Adrenal gland (tissue), 9 donors: ENCODE measurements at regions not wholly inside any gene's neighbourhood (a gene's known extent, or its start where the extent isn't known, plus 50 kb on each side); places are given as distances from the start of the nearest gene placed in this dataset.

Experiments
- DNase-seq, 7 donors: peaks; one replicate each; pipeline ENCODE4 v3.0.0-alpha.2; 2019 to 2020
- H3K27ac ChIP-seq, 5 donors: fragments of 200-600 bp; sonication (generic) in 4 of 5; 1 replicate in 3 of 5; 2 replicates in 2 of 5; pipeline versions ENCODE4 v1.5.1 to v1.8.0; 2016 to 2020; ENCODE audit warnings: mild to moderate bottlenecking in 1 of 5
- H3K27me3 ChIP-seq: fragments of 200-600 bp; 2 replicates; pipeline ENCODE4 v1.8.0; 2021
- H3K36me3 ChIP-seq, 2 donors: fragments of 200-600 bp; replicated peaks in 1 of 2; 1 replicate in 1 of 2; 2 replicates in 1 of 2; pipeline versions ENCODE4 v1.5.1 to v1.8.0; 2018 to 2022
- H3K4me1 ChIP-seq, 2 donors: fragments of 200-600 bp; replicated peaks in 1 of 2; 1 replicate in 1 of 2; 2 replicates in 1 of 2; pipeline versions ENCODE4 v1.5.1 to v1.8.0; 2018 to 2021
- H3K4me3 ChIP-seq, 4 donors: fragments of 200-600 bp; sonication (generic) in 3 of 4; one replicate each; pipeline ENCODE4 v1.5.1; 2016 to 2018
- H3K9me3 ChIP-seq, 3 donors: fragments of 200-600 bp; sonication (generic) in 1 of 3; replicated peaks in 1 of 3; 1 replicate in 2 of 3; 2 replicates in 1 of 3; pipeline versions ENCODE4 v1.5.1 to v1.8.0; 2016 to 2021
- POLR2A ChIP-seq, 2 donors: fragments of 450-650 bp; IDR thresholded peaks; one replicate each; pipeline ENCODE4 v1.6.1; 2017; ENCODE audit warnings: antibody characterized with exemption in 2 of 2, mild to moderate bottlenecking in 2 of 2, moderate library complexity in 1 of 2
- WGBS, 4 donors: extraction: QIAGEN DNeasy Blood & Tissue Kit in 2 of 4; methylation state at CpG; one replicate each; pipeline versions ENCODE4 v1.1.5 to v1.1.7; 2013 to 2017; 5-methylcytosine and 5-hydroxymethylcytosine counted together
- intact Hi-C, 2 donors: fragments of 100-400 bp; cut with DNase I; formaldehyde crosslinking; loops; one replicate each; pipeline versions ENCODE4 v1.14.1 to v1.15.0; 2022 to 2023
- TF ChIP-seq, protein P1 (sequence below), 6 experiments: fragments of 450-650 bp in 4 of 6; fragments of 200-600 bp in 2 of 6; sonication (generic) in 1 of 6; IDR thresholded peaks; 1 replicate in 5 of 6; 2 replicates in 1 of 6; pipeline versions ENCODE4 v1.5.1 to v1.8.0; 2016 to 2021; ENCODE audit warnings: antibody characterized with exemption in 6 of 6, mild to moderate bottlenecking in 2 of 6, moderate library complexity in 1 of 6
- donor health status: healthy with polysubstance abuse.
- donor health status: Bipolar disorder and iron deficiency.
- donor health status: DM: yes; HTN: yes; CAD: no.
- donor health status: DM: no; HTN: no; CAD: no.
- donor health status: DM: no; HTN: no; CAD: no.

DNA sequence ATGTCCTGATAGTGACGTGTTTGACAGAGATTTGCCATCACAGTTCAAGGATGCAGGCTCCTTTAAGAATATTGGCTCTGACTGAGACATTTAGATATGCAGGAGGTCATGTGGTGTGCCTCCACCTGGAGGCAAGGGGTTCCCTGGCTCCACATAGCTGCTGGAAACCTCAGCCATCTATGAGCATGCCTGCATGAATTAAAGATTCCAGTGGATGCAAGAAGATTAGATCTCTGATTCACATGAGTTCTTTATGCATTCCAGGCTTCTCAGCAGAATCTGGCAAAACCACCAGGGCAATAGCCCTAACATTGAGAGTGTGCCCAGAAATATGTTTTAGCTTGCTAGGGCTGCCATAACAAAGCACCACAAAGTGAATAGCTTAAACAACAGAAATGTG lies 298.5 kb upstream of the AADAT start:
- H3K27me3 ChIP-seq = no peaks in the 10 kb centered on the region
- H3K4me3 ChIP-seq = no peak overlapping the region
- WGBS, 4 donors = 41 to 82% (median 49%) methylated on average over 1 of the region's 1 CpG
- H3K36me3 ChIP-seq = no peaks in the 10 kb centered on the region
- no peak for DNase-seq
- intact Hi-C loops = no loop called here
- no peaks in the 10 kb centered on the region for H3K9me3 ChIP-seq
- H3K4me1 ChIP-seq = no peaks in the 10 kb centered on the region
- no peak overlapping the region for H3K27ac ChIP-seq
- TF ChIP-seq POLR2A (IDR thresholded peaks at IDR 0.05) = no peak
- TF ChIP-seq, protein P1, sequence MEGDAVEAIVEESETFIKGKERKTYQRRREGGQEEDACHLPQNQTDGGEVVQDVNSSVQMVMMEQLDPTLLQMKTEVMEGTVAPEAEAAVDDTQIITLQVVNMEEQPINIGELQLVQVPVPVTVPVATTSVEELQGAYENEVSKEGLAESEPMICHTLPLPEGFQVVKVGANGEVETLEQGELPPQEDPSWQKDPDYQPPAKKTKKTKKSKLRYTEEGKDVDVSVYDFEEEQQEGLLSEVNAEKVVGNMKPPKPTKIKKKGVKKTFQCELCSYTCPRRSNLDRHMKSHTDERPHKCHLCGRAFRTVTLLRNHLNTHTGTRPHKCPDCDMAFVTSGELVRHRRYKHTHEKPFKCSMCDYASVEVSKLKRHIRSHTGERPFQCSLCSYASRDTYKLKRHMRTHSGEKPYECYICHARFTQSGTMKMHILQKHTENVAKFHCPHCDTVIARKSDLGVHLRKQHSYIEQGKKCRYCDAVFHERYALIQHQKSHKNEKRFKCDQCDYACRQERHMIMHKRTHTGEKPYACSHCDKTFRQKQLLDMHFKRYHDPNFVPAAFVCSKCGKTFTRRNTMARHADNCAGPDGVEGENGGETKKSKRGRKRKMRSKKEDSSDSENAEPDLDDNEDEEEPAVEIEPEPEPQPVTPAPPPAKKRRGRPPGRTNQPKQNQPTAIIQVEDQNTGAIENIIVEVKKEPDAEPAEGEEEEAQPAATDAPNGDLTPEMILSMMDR (IDR thresholded peaks at IDR 0.05) = no peak

DNA sequence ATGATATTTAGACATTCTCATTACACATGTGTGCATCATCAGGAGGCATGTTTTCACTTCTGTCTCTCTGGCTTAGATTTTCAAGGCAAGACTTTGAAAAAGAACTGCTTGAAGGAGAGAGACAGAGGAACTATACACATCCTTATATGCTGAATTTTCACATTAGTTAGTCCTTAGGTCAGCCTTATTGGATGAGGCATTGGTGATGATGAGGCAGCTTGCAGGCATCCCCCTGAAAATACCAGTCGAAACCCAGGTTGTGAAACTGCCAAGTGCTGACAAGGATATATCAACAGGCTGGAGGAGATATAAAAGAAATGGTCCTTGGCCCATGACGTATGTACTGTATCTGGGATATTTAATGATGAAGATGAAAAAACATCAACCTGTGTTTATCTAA lies 297.2 kb upstream of the AADAT start:
- WGBS, 4 donors = 45 to 51% (median 47%) methylated on average over 2 of the region's 2 CpGs
- DNase-seq = no peak
- TF ChIP-seq, protein P1 (IDR thresholded peaks at IDR 0.05) = no peak
- no peak for TF ChIP-seq POLR2A (IDR thresholded peaks at IDR 0.05)

DNA sequence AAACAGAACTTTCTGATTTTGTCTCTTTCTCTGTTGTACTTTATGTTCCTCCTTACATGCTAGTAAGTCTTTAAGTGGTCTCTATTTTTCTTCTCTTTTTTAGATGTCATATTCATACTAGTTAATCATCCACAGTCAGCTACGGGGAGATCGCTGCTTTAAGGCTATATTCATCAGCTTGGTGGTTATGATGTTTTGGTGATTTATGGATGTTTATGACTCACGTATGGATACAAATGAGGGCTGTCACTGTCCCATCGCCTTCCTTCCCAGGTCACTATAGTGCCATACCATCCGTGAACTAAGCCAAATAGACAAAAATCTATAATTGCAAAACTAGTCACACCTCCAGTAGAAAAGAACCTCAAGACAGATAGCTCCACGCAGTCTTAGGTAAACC lies 296.8 kb upstream of the AADAT start:
- 59 to 63% (median 60%) methylated on average over 6 of the region's 6 CpGs for WGBS, 4 donors
- Histone ChIP-seq H3K27ac (no peak overlapping the region), H3K4me3 (no peak overlapping the region), H3K36me3 (no peaks in the 10 kb centered on the region), H3K27me3 (no peaks in the 10 kb centered on the region), H3K4me1 (no peaks in the 10 kb centered on the region), H3K9me3 (no peaks in the 10 kb centered on the region)
- intact Hi-C loops = no loop called here
- TF ChIP-seq, protein P1 (IDR thresholded peaks at IDR 0.05) = no peak
- TF ChIP-seq POLR2A (IDR thresholded peaks at IDR 0.05) = no peak
- no peak for DNase-seq

More for the DNA sequence above, 297.2 kb upstream of the AADAT start:
- H3K9me3 ChIP-seq = no peaks in the 10 kb centered on the region
- H3K27ac ChIP-seq = no peak overlapping the region
- H3K4me1 ChIP-seq = no peaks in the 10 kb centered on the region
- H3K27me3 ChIP-seq = no peaks in the 10 kb centered on the region
- intact Hi-C loops = no loop called here
- no peaks in the 10 kb centered on the region for H3K36me3 ChIP-seq
- H3K4me3 ChIP-seq = no peak overlapping the region

DNA sequence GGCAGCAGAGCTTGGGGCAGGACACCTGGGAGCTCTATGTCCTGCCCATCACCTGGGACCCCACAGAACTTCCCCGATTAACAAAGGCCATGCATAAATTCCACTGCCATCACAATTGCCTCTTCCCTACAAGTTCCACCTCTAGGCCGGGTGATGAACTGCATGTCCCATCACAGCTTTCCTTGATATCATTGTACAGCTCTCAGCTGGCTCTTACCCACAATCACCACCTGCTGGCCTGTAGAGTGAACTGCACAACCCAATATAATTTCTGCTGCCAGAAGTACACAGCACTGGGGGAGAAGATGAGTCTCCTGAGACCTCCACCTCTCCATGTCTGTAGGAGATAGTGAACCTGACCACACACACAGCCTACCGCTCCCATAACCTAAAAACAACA lies 285.0 kb upstream of the AADAT start:
- no peak overlapping the region for H3K4me3 ChIP-seq
- 67 to 90% (median 78%) methylated on average over 2 to 3 of the region's 3 CpGs for WGBS, 4 donors
- H3K27me3 ChIP-seq = no peaks in the 10 kb centered on the region
- intact Hi-C loops = no loop called here
- DNase-seq = peak in 2 of 7 donors; percentile 7 to 21
- H3K9me3 ChIP-seq = no peaks in the 10 kb centered on the region
- TF ChIP-seq, protein P1 (IDR thresholded peaks at IDR 0.05) = peak in 5 of 6 experiments; percentile 12 to 43 (median 35)
- no peak for TF ChIP-seq POLR2A (IDR thresholded peaks at IDR 0.05)
- H3K27ac ChIP-seq = no peak overlapping the region
- no peaks in the 10 kb centered on the region for H3K36me3 ChIP-seq
- no peaks in the 10 kb centered on the region for H3K4me1 ChIP-seq
